Neuronal stem cell (in vitro differentiated cells): ENCODE measurements at regions not wholly inside any gene's neighbourhood (a gene's known extent, or its start where the extent isn't known, plus 50 kb on each side); places are given as distances from the start of the nearest gene placed in this dataset.

Source experiments
- DNase-seq: peaks from one replicate; pipeline ENCODE4 v3.0.0-alpha.2; 2013; ENCODE audit warnings: low spot score
- H2AFZ ChIP-seq: one replicate; pipeline ENCODE4 v1.6.1; 2013; ENCODE audit warnings: mild to moderate bottlenecking, low read length, inconsistent platforms
- H2AK5ac ChIP-seq: 2 replicates; pipeline ENCODE4 v1.6.1; 2013; ENCODE audit warnings: low read depth, mild to moderate bottlenecking, inconsistent platforms, low read length, moderate library complexity, mixed read lengths
- H2BK120ac ChIP-seq: 2 replicates; pipeline ENCODE4 v1.6.1; 2013; ENCODE audit warnings: low read depth, mild to moderate bottlenecking, inconsistent platforms, low read length, moderate library complexity, mixed read lengths
- H2BK12ac ChIP-seq: one replicate; pipeline ENCODE4 v1.6.1; 2013; ENCODE audit warnings: low read length, inconsistent platforms
- H2BK15ac ChIP-seq: 2 replicates; pipeline ENCODE4 v1.6.1; 2013; ENCODE audit warnings: mild to moderate bottlenecking, low read length, inconsistent platforms, mixed read lengths
- H2BK5ac ChIP-seq: one replicate; pipeline ENCODE4 v1.6.1; 2013; ENCODE audit warnings: inconsistent platforms, mild to moderate bottlenecking, low read length, moderate library complexity
- H3K14ac ChIP-seq: one replicate; pipeline ENCODE4 v1.6.1; 2013; ENCODE audit warnings: low read length, inconsistent platforms
- H3K18ac ChIP-seq: 2 replicates; pipeline ENCODE4 v1.6.1; 2013; ENCODE audit warnings: low read length, inconsistent platforms
- H3K23ac ChIP-seq: 2 replicates; pipeline ENCODE4 v1.6.1; 2013; ENCODE audit warnings: low read depth, mild to moderate bottlenecking, mixed read lengths, low read length, inconsistent platforms; ENCODE audit not compliant: poor library complexity
- H3K27ac ChIP-seq: replicated peaks from 3 replicates; pipeline ENCODE4 v1.5.1; 2013; ENCODE audit warnings: low read length, inconsistent platforms
- H3K27me3 ChIP-seq, 3 experiments: 2 replicates each; pipeline ENCODE4 v1.6.1; 2013; ENCODE audit warnings: low read length in 3 of 3, mild to moderate bottlenecking in 2 of 3, inconsistent platforms in 1 of 3, low read depth in 1 of 3, mixed read lengths in 1 of 3, moderate library complexity in 1 of 3; ENCODE audit not compliant: control insufficient read depth in 3 of 3, insufficient read depth in 3 of 3
- H3K36me3 ChIP-seq, 2 donors: replicated peaks in 1 of 2; 2 replicates each; pipeline ENCODE4 v1.6.1; 2013; ENCODE audit warnings: low read length in 2 of 2; ENCODE audit not compliant: control insufficient read depth in 2 of 2, insufficient read depth in 2 of 2
- H3K4ac ChIP-seq: 2 replicates; pipeline ENCODE4 v1.6.1; 2013; ENCODE audit warnings: inconsistent platforms, mild to moderate bottlenecking, low read length, moderate library complexity
- H3K4me1 ChIP-seq, 2 donors: 1 replicate in 1 of 2; 2 replicates in 1 of 2; pipeline ENCODE4 v1.6.1; 2013; ENCODE audit warnings: low read length in 2 of 2, low read depth in 1 of 2; ENCODE audit not compliant: control insufficient read depth in 2 of 2, insufficient read depth in 1 of 2
- H3K4me2 ChIP-seq: one replicate; pipeline ENCODE4 v1.6.1; 2013; ENCODE audit warnings: mild to moderate bottlenecking, low read length, inconsistent platforms; ENCODE audit not compliant: insufficient read depth, poor library complexity, severe bottlenecking
- H3K4me3 ChIP-seq, 2 donors: 2 replicates each; pipeline ENCODE4 v1.5.1; 2013; ENCODE audit warnings: low read length in 2 of 2, mild to moderate bottlenecking in 2 of 2, inconsistent platforms in 1 of 2, moderate library complexity in 1 of 2
- H3K79me1 ChIP-seq: one replicate; pipeline ENCODE4 v1.6.1; 2013; ENCODE audit warnings: low read depth, mild to moderate bottlenecking, inconsistent platforms, low read length, moderate library complexity
- H3K9ac ChIP-seq: one replicate; pipeline ENCODE4 v1.6.1; 2013; ENCODE audit warnings: mild to moderate bottlenecking, low read depth, low read length, inconsistent platforms; ENCODE audit not compliant: poor library complexity
- H3K9me3 ChIP-seq, 2 donors: replicated peaks in 1 of 2; 2 replicates each; pipeline versions ENCODE3 to v1.6.1; 2013; ENCODE audit warnings: low read length in 2 of 2, mild to moderate bottlenecking in 2 of 2, inconsistent platforms in 1 of 2, low read depth in 1 of 2, mixed read lengths in 1 of 2, moderate library complexity in 1 of 2; ENCODE audit not compliant: control insufficient read depth in 2 of 2, insufficient read depth in 1 of 2
- H4K8ac ChIP-seq: one replicate; pipeline ENCODE4 v1.6.1; 2013; ENCODE audit warnings: low read depth, mild to moderate bottlenecking, inconsistent platforms, low read length, moderate library complexity
- H4K91ac ChIP-seq: one replicate; pipeline ENCODE4 v1.6.1; 2013; ENCODE audit warnings: low read length, low read depth, mild to moderate bottlenecking, inconsistent platforms; ENCODE audit not compliant: poor library complexity
- WGBS, 2 donors: extraction: QIAGEN DNeasy Blood & Tissue Kit; methylation state at CpG; one replicate each; pipeline ENCODE4 v1.1.7; 2013; ENCODE audit warnings: missing lambda C conversion rate in 2 of 2, mixed read lengths in 1 of 2; ENCODE audit not compliant: insufficient read length in 2 of 2, insufficient replicate concordance in 1 of 2; ENCODE audit errors: extremely low coverage in 2 of 2; 5-methylcytosine and 5-hydroxymethylcytosine counted together

GRCh38 chr12:77256956-77257355 is 191.6 kb upstream of the E2F7 start:
- Histone ChIP-seq H2BK12ac (no peak overlapping the region), H2AFZ (no peak overlapping the region), H2BK5ac (no peak overlapping the region)

DNA sequence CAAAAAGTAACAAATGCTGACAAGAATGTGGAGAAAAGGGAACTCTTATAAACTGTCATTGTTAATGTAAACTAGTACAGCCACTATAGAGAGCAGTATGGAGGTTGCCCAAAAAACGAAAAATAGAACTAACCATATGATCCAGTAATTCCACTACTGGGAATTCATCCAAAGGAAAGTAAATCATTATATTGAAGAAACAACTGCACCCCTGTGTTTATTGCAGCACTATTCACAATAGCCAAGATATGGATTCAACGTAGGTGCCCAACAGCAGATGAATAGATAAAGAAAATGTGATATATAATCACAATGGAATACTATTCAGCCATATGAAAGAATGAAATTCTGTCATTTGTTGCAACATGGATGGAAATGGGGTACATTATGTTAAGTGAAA is 188.0 kb upstream of the E2F7 start:
- H3K23ac ChIP-seq = no peak overlapping the region
- H2BK5ac ChIP-seq = no peak overlapping the region
- H4K8ac ChIP-seq = no peak overlapping the region
- peaks cover 0 to 1% of the 10 kb centered on the region in 2 donors for H3K36me3 ChIP-seq
- no peak overlapping the region for H3K4me3 ChIP-seq
- no peak overlapping the region for H2BK120ac ChIP-seq
- no peak overlapping the region for H3K27ac ChIP-seq
- H3K79me1 ChIP-seq = no peaks in the 10 kb centered on the region
- H3K27me3 ChIP-seq = no peaks in the 10 kb centered on the region
- no peak overlapping the region for H2BK15ac ChIP-seq
- H3K9ac ChIP-seq = no peak overlapping the region
- H2AFZ ChIP-seq = no peak overlapping the region
- no peak overlapping the region for H4K91ac ChIP-seq
- no peak overlapping the region for H2AK5ac ChIP-seq
- H3K4ac ChIP-seq = no peak overlapping the region
- H2BK12ac ChIP-seq = no peak overlapping the region
- H3K18ac ChIP-seq = no peak overlapping the region
- no peaks in the 10 kb centered on the region for H3K9me3 ChIP-seq
- H3K4me2 ChIP-seq = no peak overlapping the region
- DNase-seq = no peak
- no peaks in the 10 kb centered on the region for H3K4me1 ChIP-seq
- no peak overlapping the region for H3K14ac ChIP-seq
- WGBS, 2 donors = no CpG with 5 or more reads among the region's 2 CpGs

More at GRCh38 chr12:77256956-77257355, 191.6 kb upstream of the E2F7 start:
- peak overlapping the region; percentile 1 for H3K14ac ChIP-seq
- H3K36me3 ChIP-seq = peaks cover 0 to 1% of the 10 kb centered on the region in 2 donors
- no peak overlapping the region for H3K4me3 ChIP-seq
- no peak overlapping the region for H4K91ac ChIP-seq
- H3K27ac ChIP-seq = no peak overlapping the region
- H3K79me1 ChIP-seq = no peaks in the 10 kb centered on the region
- no peak overlapping the region for H3K23ac ChIP-seq
- no peak overlapping the region for H2BK15ac ChIP-seq
- H3K4ac ChIP-seq = no peak overlapping the region
- no peak for DNase-seq
- no peak overlapping the region for H3K4me2 ChIP-seq
- H2AK5ac ChIP-seq = no peak overlapping the region
- H2BK120ac ChIP-seq = no peak overlapping the region
- no peak overlapping the region for H3K18ac ChIP-seq
- no peaks in the 10 kb centered on the region for H3K27me3 ChIP-seq
- no peak overlapping the region for H4K8ac ChIP-seq
- no peak overlapping the region for H3K9ac ChIP-seq
- WGBS, 2 donors = no CpG with 5 or more reads among the region's 1 CpG
- no peaks in the 10 kb centered on the region for H3K9me3 ChIP-seq
- H3K4me1 ChIP-seq = no peaks in the 10 kb centered on the region

GRCh38 chr12:77251799-77252198 is 186.4 kb upstream of the E2F7 start:
- DNase-seq = no peak
- no peak overlapping the region for H3K14ac ChIP-seq
- WGBS, 2 donors = no CpG with 5 or more reads among the region's 2 CpGs

DNA sequence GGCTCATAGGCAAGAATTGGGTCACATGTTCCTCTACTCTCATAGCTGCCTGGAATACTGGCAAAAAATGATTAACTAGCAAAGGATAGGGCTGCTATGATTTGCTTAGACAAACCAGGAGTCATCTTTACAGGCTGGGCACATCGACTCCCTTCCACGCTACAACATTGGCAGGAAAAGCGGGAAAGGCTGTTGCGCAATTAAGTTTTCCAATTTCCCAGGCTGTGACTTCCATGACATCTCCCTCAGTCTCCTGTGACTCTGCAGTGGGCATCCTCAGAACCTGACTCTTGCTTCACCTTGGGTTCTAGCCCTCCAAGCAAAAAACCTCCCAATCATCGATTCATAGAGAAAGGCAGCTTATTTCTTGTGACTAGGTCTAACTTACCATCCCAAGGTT is 184.5 kb upstream of the E2F7 start:
- Histone ChIP-seq H3K27ac (no peak overlapping the region), H3K18ac (no peak overlapping the region), H2BK120ac (no peak overlapping the region), H2BK12ac (no peak overlapping the region), H2AFZ (no peak overlapping the region), H3K9me3 (no peaks in the 10 kb centered on the region), H3K4me3 (no peak overlapping the region), H3K9ac (no peak overlapping the region), H3K27me3 (no peaks in the 10 kb centered on the region), H3K4ac (no peak overlapping the region), H4K91ac (no peak overlapping the region), H4K8ac (no peak overlapping the region), H3K79me1 (no peaks in the 10 kb centered on the region), H2BK5ac (no peak overlapping the region), H2BK15ac (no peak overlapping the region), H2AK5ac (no peak overlapping the region), H3K23ac (no peak overlapping the region), H3K4me2 (no peak overlapping the region), H3K4me1 (peaks cover 0 to 3% of the 10 kb centered on the region in 2 donors), H3K36me3 (no peaks in the 10 kb centered on the region), H3K14ac (no peak overlapping the region)
- WGBS, 2 donors = no CpG with 5 or more reads among the region's 5 CpGs
- DNase-seq = no peak

More at GRCh38 chr12:77251799-77252198, 186.4 kb upstream of the E2F7 start:
- Histone ChIP-seq H2BK12ac (no peak overlapping the region), H3K4ac (no peak overlapping the region), H2BK5ac (no peak overlapping the region), H3K4me2 (no peak overlapping the region), H2BK15ac (no peak overlapping the region), H3K36me3 (no peaks in the 10 kb centered on the region), H3K9ac (no peak overlapping the region), H3K9me3 (no peaks in the 10 kb centered on the region), H3K4me3 (no peak overlapping the region), H2BK120ac (no peak overlapping the region), H3K18ac (no peak overlapping the region), H3K27me3 (no peaks in the 10 kb centered on the region), H4K8ac (no peak overlapping the region), H3K4me1 (peaks cover 0 to 3% of the 10 kb centered on the region in 2 donors), H4K91ac (no peak overlapping the region), H3K27ac (no peak overlapping the region), H2AK5ac (no peak overlapping the region), H2AFZ (no peak overlapping the region), H3K23ac (no peak overlapping the region), H3K79me1 (no peaks in the 10 kb centered on the region)
